ENCODE measurements at regions not wholly inside any gene's neighbourhood (a gene's known extent, or its start where the extent isn't known, plus 50 kb on each side); places are given as distances from the start of the nearest gene placed in this dataset.
A peak's percentile ranks its signal among the peaks of the same experiment; 100 is the strongest.

DNA sequence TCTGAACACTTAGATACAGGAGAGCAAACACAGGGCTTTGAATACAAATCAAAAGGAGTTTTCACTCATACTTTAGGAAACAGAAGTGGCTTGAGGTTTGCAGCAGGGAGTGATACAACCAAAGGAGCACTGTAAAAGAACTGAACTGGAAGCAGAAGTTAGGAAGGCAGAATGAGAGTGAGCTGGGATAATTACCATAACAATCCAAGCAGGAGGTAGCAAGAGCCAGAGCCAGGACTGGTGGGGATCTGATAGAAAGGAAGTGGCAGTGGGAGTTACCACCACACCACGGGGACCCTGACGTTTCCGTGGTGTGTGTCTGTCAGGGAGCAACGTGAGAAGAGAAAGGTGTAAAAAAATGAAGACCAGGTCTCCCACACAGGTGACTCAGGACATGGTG lies 81.3 kb upstream of the EPB41L3 start:
- DNase-seq = no peak
- peaks cover 0 to 7% (median 4%) of the 10 kb centered on the region in 3 donors for H3K4me1 Mint-ChIP-seq
- peaks cover 0 to 17% (median 11%) of the 10 kb centered on the region in 3 donors for H3K27me3 Mint-ChIP-seq
- no peak for ATAC-seq (ENCODE audit: low read depth in 2 of 2)
- no peaks in the 10 kb centered on the region for H3K9me3 Mint-ChIP-seq
- H3K27ac Mint-ChIP-seq = no peak overlapping the region
- H3K4me3 Mint-ChIP-seq = no peak overlapping the region
- H3K36me3 Mint-ChIP-seq = no peaks in the 10 kb centered on the region

DNA sequence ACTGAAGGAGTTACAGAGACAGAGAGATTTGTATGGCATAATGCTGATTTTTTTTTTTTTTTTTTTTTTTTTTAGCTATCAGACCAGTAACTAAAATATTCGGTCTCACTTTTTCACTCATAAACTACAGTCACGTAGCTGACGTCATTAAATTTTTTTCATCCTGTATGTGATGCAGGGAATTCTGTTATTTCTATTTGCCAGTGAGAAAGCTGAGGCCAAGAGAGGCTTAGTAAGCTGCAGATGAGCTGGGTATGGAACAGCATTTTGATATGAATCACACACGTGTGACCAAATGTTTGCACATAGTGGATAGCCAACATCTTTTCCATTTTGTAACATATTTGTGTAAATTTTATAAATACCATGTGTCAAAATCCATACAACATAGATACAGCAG lies 79.1 kb upstream of the EPB41L3 start:
- Mint-ChIP-seq H3K4me3 (no peak overlapping the region), H3K27ac (no peak overlapping the region), H3K4me1 (peaks cover 0 to 2% (median 0%) of the 10 kb centered on the region in 3 donors), H3K27me3 (peaks cover 0 to 14% (median 8%) of the 10 kb centered on the region in 3 donors), H3K9me3 (no peaks in the 10 kb centered on the region), H3K36me3 (no peaks in the 10 kb centered on the region)
- DNase-seq = no peak
- no peak for ATAC-seq (ENCODE audit: low read depth in 2 of 2)

DNA sequence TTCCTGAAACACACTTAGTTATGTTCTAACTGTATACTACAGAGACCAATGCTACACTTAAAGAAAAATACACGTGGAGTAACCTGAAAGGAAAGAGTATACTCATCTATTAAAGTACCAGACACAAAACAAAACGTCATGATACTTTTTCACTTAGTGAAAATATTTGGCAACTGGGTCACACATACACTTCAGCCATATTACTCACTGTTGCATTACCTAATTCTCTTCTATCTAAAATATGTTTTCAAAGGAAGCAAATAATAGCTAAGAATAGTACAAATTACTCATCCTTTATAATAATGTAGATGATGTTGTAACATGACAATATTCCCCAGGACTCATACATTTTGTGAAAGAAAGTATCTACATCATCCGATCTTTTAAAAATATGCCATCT lies 76.5 kb upstream of the EPB41L3 start:
- no peaks in the 10 kb centered on the region for H3K36me3 Mint-ChIP-seq
- peaks cover 0 to 14% (median 12%) of the 10 kb centered on the region in 3 donors for H3K27me3 Mint-ChIP-seq
- H3K9me3 Mint-ChIP-seq = no peaks in the 10 kb centered on the region
- no peak for DNase-seq
- ATAC-seq (ENCODE audit: low read depth in 2 of 2) = no peak
- H3K4me3 Mint-ChIP-seq = no peak overlapping the region
- H3K4me1 Mint-ChIP-seq = no peaks in the 10 kb centered on the region
- no peak overlapping the region for H3K27ac Mint-ChIP-seq

DNA sequence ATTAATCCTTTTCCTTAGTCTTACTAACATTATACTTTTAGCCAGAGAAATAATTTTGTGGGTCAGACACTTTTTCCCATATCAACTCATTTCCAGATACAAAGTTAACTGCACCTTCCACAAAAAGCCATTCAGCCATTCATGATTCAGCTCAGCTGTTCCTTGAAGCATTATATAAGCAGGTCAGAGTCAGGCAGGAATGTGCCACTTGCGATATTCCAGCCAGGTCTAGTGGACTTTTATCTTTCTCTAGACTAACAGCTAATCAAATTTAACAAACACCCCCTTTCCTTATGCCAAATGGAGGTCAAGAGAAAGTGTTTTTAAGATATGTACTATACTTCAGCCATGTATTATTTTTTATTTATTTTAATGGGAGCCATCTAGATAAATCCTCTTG lies 75.6 kb upstream of the EPB41L3 start:
- no peaks in the 10 kb centered on the region for H3K4me1 Mint-ChIP-seq
- H3K27me3 Mint-ChIP-seq = peaks cover 0 to 14% (median 12%) of the 10 kb centered on the region in 3 donors
- no peak overlapping the region for H3K4me3 Mint-ChIP-seq
- H3K36me3 Mint-ChIP-seq = no peaks in the 10 kb centered on the region
- H3K9me3 Mint-ChIP-seq = no peaks in the 10 kb centered on the region
- ATAC-seq (ENCODE audit: low read depth in 2 of 2) (no peak), DNase-seq (no peak)
- H3K27ac Mint-ChIP-seq = no peak overlapping the region

DNA sequence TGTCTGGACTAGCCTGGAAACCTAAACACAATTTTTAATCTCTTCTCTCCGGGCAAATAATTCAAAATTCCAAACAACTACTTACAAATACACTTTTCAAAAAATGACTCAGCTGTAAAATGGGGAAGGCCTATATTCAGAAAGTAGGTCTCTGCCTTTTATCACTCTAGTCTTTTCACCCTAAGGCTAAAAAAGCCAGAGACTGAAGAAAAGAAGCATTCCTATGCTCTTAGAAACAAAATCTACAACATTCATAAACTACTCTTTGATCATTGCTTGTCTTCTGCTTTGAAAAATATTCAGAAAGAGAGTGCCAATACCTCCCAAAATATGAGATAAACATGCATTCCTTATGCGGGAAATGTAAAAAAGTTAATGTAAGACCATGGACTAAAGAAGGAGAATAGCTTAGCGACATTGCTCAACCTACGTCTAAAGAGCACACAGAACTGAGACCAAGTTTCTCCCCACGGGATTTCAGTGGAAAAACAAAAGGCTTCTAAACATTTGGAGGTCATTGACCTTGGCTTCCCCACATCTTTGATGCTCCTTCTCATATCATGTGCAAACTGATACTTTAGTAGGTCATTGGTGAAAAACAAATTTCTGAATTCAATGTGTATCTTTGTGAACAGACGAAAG lies 74.4 kb upstream of the EPB41L3 start:
- ATAC-seq (ENCODE audit: low read depth in 2 of 2) (no peak), DNase-seq (no peak)
- no peaks in the 10 kb centered on the region for H3K36me3 Mint-ChIP-seq
- no peaks in the 10 kb centered on the region for H3K9me3 Mint-ChIP-seq
- peak overlapping the region in 1 of 6 donors; percentile 23 for H3K27ac Mint-ChIP-seq
- no peaks in the 10 kb centered on the region for H3K4me1 Mint-ChIP-seq
- peaks cover 0 to 14% (median 12%) of the 10 kb centered on the region in 3 donors for H3K27me3 Mint-ChIP-seq
- H3K4me3 Mint-ChIP-seq = no peak overlapping the region

DNA sequence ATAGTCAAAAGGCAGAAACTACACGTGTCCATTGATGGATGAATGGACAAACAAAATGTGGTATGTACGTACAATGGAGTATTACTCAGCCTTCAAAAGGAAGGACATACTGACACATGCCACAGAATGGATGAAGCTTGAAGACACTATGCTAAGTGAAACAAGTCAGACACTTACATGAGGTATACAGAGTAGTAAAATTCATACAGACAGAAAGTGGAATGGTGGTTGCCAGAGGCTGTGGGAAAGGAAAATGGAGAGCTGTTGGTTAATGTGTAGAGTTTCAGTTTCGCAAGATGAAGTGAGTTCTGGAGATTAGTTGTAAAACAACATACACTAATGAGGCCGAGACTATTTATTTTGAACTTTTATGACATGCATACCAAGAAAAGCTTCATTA lies 67.4 kb upstream of the EPB41L3 start:
- H3K27ac Mint-ChIP-seq = no peak overlapping the region
- H3K4me3 Mint-ChIP-seq = no peak overlapping the region
- DNase-seq (no peak), ATAC-seq (ENCODE audit: low read depth in 2 of 2) (no peak)
- no peaks in the 10 kb centered on the region for H3K36me3 Mint-ChIP-seq
- no peaks in the 10 kb centered on the region for H3K4me1 Mint-ChIP-seq
- peaks cover 0 to 6% (median 0%) of the 10 kb centered on the region in 7 donors for H3K9me3 Mint-ChIP-seq
- H3K27me3 Mint-ChIP-seq = peaks cover 0 to 11% (median 3%) of the 10 kb centered on the region in 3 donors

DNA sequence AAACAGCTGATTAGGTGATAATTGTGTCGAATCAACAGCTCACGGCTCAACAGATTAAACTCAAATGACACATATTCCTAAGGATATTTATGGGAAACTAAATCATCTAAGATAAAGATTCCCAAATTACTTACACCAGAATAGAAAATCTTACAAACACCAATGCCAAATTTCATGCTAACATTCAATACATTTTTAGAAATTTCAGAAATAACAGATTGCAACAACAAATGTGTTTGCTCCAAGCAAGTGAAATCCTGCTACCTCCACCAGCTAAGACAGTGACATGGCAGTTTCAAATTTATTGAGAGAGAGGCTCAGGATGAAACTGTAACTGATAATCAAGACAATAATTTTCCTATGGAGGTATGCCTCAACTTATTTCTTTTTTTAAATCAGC lies 65.0 kb upstream of the EPB41L3 start:
- Mint-ChIP-seq H3K9me3 (peaks cover 0 to 6% (median 0%) of the 10 kb centered on the region in 7 donors), H3K4me1 (no peaks in the 10 kb centered on the region), H3K4me3 (no peak overlapping the region), H3K27me3 (peaks cover 0 to 5% (median 4%) of the 10 kb centered on the region in 3 donors), H3K36me3 (no peaks in the 10 kb centered on the region), H3K27ac (no peak overlapping the region)
- DNase-seq (no peak), ATAC-seq (ENCODE audit: low read depth in 2 of 2) (no peak)

DNA sequence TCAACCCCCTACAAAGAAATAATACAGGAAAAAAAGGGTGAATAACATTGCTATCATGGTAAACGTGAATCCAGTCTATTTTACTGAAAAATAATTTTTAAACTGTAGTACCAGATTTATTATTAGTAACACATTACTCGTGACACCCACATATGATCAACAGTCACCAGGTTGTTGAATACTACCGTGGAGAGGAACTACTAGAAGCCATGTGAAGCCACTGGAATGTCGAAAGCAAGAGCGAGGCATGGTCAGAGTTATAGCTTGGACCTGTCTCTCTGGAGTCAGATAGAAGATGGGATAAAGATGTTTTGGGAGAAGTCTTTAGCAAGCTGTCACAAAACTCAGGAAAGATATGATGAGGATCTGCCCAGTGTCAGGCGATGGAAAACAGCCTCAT lies 63.2 kb upstream of the EPB41L3 start:
- DNase-seq = no peak
- Mint-ChIP-seq H3K27me3 (peaks cover 0 to 14% (median 9%) of the 10 kb centered on the region in 3 donors), H3K27ac (no peak overlapping the region), H3K9me3 (peaks cover 0 to 6% (median 0%) of the 10 kb centered on the region in 7 donors), H3K4me3 (no peak overlapping the region), H3K36me3 (no peaks in the 10 kb centered on the region), H3K4me1 (no peaks in the 10 kb centered on the region)
- no peak for ATAC-seq (ENCODE audit: low read depth in 2 of 2)

DNA sequence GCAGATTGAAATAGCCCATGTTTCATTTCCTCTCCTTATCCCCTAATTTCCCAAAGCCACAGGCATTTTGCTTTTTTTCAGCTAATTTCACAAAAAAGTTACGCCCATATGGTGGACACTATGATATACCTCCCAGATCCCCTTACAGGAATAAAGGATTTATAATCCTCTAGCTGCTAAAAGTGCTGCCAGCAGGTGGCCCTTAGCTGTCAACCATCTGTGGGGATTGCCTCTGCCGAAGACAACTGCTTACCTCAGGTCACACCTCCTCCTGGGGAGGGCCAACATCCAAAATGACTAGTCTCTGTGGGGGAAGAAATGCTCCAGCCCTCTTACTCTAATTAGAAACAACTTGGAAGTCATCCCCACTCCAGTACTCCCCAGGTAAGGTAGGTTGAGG lies 61.0 kb upstream of the EPB41L3 start:
- Mint-ChIP-seq H3K9me3 (peaks cover 0 to 2% (median 0%) of the 10 kb centered on the region in 7 donors), H3K27me3 (peaks cover 0 to 14% (median 14%) of the 10 kb centered on the region in 3 donors), H3K4me1 (no peaks in the 10 kb centered on the region), H3K36me3 (no peaks in the 10 kb centered on the region), H3K4me3 (no peak overlapping the region), H3K27ac (no peak overlapping the region)
- no peak for ATAC-seq (ENCODE audit: low read depth in 2 of 2)
- no peak for DNase-seq

DNA sequence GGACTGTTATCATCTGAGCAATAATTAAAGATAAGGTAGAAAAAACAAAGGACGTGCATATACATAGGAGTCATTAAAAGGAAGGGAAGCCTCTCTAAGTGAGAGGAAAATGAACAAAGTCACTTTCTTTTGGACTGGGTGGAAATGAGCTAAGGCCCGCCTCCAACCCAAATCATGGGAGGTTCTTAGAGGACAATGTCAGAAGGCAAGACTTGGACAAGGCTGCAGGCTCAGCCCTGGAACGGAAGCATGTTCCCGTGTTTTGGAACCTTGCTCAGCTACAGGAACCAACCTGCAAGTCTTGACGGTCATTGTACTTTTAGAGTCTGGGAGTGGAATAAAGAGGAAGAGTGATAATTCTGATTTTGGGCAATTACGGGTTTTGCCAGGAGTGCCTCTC lies 59.4 kb upstream of the EPB41L3 start:
- Mint-ChIP-seq H3K27me3 (peaks cover 0 to 20% (median 17%) of the 10 kb centered on the region in 3 donors), H3K36me3 (no peaks in the 10 kb centered on the region), H3K9me3 (peaks cover 0 to 2% (median 0%) of the 10 kb centered on the region in 7 donors), H3K27ac (no peak overlapping the region), H3K4me1 (no peaks in the 10 kb centered on the region), H3K4me3 (no peak overlapping the region)
- DNase-seq (no peak), ATAC-seq (ENCODE audit: low read depth in 2 of 2) (no peak)

DNA sequence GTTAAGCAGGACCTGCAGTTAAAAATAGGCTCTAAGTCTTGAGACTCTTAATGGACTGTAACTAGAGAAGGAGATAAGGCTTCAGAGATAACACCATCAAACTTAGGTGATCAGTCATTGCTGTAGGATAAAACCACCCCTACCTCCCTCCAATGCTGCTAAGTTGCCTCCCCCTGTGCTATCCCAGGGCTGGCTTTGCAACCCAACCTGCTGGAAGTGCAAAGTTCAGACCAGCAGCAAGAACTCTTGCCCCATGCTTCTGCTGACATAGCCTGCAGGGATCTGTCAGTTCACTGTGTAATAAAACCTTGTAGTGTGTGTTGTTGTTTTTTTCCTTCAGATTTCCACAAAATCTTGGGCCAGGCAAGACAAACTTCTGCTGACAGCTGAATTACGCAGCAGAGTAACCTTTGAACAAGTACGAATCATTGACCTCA lies 57.4 kb upstream of the EPB41L3 start:
- no peak overlapping the region for H3K4me3 Mint-ChIP-seq
- no peaks in the 10 kb centered on the region for H3K36me3 Mint-ChIP-seq
- DNase-seq (no peak), ATAC-seq (ENCODE audit: low read depth in 2 of 2) (no peak)
- H3K4me1 Mint-ChIP-seq = no peaks in the 10 kb centered on the region
- H3K9me3 Mint-ChIP-seq = peaks cover 0 to 2% (median 0%) of the 10 kb centered on the region in 7 donors
- peaks cover 8 to 20% (median 17%) of the 10 kb centered on the region in 3 donors for H3K27me3 Mint-ChIP-seq
- no peak overlapping the region for H3K27ac Mint-ChIP-seq

DNA sequence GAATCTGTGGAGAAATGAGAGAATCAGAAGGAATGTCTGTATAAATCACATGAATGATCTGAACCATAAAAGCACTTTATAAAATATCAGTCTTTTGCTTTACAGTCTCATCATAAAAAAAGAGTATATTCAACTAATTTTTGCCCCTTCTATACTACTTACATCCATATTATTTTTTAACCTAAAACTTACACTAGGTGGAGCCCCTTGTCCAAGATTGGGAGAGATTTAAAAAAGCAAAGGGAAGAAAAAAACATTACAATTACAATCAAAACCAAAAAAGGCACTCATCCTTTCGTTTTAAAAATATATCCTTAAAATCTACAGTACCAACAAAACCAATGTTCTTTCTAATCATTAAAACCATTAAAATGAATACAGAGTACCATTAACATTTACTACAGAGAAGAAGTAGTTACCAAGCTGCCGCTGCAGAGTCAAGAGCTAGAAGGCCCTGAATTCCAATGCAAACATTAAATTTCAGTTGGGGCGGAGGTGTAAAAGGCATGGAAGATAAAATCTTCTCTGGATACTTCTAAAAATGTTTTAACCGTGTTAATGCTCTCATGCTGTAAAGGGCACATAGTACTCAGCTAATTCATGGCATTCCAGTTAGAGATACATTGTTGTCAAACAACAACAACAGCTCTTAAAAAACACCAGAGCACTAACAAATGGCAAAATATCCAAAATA lies 56.7 kb upstream of the EPB41L3 start:
- DNase-seq = no peak

DNA sequence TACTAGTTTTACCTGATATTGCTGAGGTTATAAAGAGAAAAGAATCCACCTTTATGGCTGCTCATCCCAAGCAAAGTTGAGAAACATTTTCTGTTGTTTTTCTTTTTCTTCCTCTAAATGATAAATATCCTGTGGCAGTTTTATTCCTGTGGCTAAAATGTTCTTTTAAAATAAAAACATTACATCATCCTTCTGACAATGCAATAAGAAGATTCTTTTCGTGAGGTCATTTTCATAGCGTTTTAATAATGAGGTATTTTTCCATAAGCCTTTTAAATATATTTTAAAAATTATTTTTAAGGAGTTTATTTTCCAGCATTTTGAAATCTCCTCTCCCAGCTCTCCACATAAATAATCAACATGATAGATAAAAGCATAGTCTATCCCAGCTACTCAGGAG lies 52.8 kb upstream of the EPB41L3 start:
- Mint-ChIP-seq H3K27ac (no peak overlapping the region), H3K36me3 (peaks cover 7% of the 10 kb centered on the region in 2 donors), H3K27me3 (peaks cover 7 to 15% (median 8%) of the 10 kb centered on the region in 3 donors), H3K4me1 (no peaks in the 10 kb centered on the region), H3K4me3 (no peak overlapping the region), H3K9me3 (peaks cover 0 to 26% (median 9%) of the 10 kb centered on the region in 7 donors)
- no peak for DNase-seq
- no peak for ATAC-seq (ENCODE audit: low read depth in 2 of 2)

More for the DNA sequence above, 56.7 kb upstream of the EPB41L3 start:
- Mint-ChIP-seq H3K4me1 (no peaks in the 10 kb centered on the region), H3K27ac (no peak overlapping the region), H3K36me3 (no peaks in the 10 kb centered on the region), H3K27me3 (peaks cover 8 to 20% (median 14%) of the 10 kb centered on the region in 3 donors), H3K9me3 (peaks cover 0 to 2% (median 0%) of the 10 kb centered on the region in 7 donors), H3K4me3 (no peak overlapping the region)
- no peak for ATAC-seq (ENCODE audit: low read depth in 2 of 2)

All from naive B cell (primary cell).